ENCODE measurements at regions not wholly inside any gene's neighbourhood (a gene's known extent, or its start where the extent isn't known, plus 50 kb on each side); places are given as distances from the start of the nearest gene placed in this dataset.

DNA sequence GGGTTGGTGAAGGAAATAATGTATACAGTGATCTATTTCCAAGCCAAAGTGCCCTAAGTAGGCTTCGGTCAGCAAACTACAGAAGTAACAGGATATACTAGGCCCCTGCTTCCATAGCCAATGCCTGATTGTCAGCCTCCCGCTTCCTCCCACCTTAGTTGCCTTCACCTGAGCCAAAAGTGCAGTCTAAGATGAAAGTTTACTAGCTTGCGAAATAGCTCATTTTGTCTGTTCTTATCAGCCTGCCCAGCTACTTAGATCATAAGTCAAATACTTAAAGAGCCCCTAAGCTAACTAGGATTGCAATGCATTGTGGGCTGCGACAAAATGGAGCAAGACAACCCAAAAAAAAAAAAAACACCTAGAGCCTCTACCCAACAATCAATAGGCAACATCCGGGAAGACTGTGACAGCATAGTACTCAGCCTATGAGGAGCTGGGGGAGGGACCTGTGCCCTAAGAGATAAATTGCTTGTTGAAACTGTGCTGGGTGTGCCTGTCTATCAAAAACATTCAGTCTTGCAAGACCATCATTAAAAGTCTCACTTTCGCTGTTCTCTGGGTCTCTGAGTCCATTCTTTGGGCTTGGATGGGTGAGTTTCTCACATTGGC is 454.7 kb upstream of the TSHZ3 start:
- TF ChIP-seq, protein P1, sequence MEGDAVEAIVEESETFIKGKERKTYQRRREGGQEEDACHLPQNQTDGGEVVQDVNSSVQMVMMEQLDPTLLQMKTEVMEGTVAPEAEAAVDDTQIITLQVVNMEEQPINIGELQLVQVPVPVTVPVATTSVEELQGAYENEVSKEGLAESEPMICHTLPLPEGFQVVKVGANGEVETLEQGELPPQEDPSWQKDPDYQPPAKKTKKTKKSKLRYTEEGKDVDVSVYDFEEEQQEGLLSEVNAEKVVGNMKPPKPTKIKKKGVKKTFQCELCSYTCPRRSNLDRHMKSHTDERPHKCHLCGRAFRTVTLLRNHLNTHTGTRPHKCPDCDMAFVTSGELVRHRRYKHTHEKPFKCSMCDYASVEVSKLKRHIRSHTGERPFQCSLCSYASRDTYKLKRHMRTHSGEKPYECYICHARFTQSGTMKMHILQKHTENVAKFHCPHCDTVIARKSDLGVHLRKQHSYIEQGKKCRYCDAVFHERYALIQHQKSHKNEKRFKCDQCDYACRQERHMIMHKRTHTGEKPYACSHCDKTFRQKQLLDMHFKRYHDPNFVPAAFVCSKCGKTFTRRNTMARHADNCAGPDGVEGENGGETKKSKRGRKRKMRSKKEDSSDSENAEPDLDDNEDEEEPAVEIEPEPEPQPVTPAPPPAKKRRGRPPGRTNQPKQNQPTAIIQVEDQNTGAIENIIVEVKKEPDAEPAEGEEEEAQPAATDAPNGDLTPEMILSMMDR (IDR thresholded peaks at IDR 0.05) = no peak
- intact Hi-C loops (cut with DNase I) = no loop called here
- ATAC-seq (peak; percentile 82), DNase-seq (peak in 2 of 4 donors; percentile 36 to 44)
- Histone ChIP-seq H3K4me1 (no peaks in the 10 kb centered on the region), H3K27me3 (no peaks in the 10 kb centered on the region), H3K27ac (peak overlapping the region in 1 of 2 donors; percentile 13), H3K36me3 (no peaks in the 10 kb centered on the region), H3K9me3 (no peaks in the 10 kb centered on the region), H3K4me3 (no peak overlapping the region)

DNA sequence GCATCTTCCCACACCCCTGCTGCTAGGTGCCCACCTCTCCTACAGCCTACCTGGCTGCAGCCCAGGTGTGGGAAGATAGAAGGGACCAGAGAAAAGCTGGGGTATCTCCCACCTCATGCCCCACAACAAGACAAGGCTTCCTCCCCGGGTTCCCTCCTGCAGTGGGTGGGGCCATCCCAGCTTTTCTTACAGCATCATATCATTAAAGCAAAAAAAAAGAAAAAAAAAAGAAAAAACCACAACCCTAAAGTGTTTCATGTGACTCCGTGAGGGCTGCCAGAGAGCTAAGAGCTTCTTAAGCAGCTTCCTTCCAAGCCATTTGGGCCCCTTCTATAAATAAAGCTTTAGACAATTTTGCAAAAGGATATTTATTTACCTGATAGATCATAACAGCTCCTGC is 455.4 kb upstream of the TSHZ3 start:
- TF ChIP-seq, protein P1 (IDR thresholded peaks at IDR 0.05) = no peak
- Histone ChIP-seq H3K36me3 (no peaks in the 10 kb centered on the region), H3K27me3 (no peaks in the 10 kb centered on the region), H3K27ac (peak overlapping the region in 1 of 2 donors; percentile 13), H3K4me1 (no peaks in the 10 kb centered on the region), H3K9me3 (no peaks in the 10 kb centered on the region), H3K4me3 (no peak overlapping the region)
- DNase-seq (peak in 1 of 4 donors; percentile 46), ATAC-seq (peak; percentile 55)
- intact Hi-C loops (cut with DNase I) = no loop called here

DNA sequence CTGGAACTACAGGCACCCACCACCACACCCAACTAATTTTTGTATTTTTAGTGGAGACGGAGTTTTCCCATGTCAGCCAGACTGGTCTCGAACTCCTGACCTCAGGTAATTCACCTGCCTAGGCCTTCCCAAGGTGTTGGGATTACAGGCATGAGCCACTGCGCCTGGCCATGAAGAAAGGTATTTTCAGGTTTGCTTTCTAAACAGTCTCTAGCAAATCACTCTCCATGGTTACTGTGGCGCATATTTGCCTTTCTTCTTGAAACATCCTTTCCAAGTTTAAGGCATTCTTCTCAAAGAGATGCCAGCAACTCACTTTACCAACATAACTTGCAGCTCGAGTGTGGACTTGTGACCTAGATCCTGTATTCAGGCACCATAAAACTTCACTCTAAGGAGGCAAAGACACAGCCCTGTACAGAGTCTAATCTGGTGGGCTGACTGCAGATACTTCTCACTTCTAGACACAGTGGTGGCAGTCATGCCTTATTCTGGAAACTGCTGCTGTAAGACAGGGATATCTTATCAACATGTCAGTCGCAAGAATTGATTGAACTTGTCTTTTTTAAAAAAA is 461.4 kb upstream of the TSHZ3 start:
- ATAC-seq (peak; percentile 72), DNase-seq (no peak)
- TF ChIP-seq, protein P1 (IDR thresholded peaks at IDR 0.05) = no peak
- Histone ChIP-seq H3K4me3 (no peak overlapping the region), H3K9me3 (no peaks in the 10 kb centered on the region), H3K27me3 (no peaks in the 10 kb centered on the region), H3K27ac (no peak overlapping the region), H3K36me3 (no peaks in the 10 kb centered on the region), H3K4me1 (no peaks in the 10 kb centered on the region)
- intact Hi-C loops (cut with DNase I) = no loop called here

DNA sequence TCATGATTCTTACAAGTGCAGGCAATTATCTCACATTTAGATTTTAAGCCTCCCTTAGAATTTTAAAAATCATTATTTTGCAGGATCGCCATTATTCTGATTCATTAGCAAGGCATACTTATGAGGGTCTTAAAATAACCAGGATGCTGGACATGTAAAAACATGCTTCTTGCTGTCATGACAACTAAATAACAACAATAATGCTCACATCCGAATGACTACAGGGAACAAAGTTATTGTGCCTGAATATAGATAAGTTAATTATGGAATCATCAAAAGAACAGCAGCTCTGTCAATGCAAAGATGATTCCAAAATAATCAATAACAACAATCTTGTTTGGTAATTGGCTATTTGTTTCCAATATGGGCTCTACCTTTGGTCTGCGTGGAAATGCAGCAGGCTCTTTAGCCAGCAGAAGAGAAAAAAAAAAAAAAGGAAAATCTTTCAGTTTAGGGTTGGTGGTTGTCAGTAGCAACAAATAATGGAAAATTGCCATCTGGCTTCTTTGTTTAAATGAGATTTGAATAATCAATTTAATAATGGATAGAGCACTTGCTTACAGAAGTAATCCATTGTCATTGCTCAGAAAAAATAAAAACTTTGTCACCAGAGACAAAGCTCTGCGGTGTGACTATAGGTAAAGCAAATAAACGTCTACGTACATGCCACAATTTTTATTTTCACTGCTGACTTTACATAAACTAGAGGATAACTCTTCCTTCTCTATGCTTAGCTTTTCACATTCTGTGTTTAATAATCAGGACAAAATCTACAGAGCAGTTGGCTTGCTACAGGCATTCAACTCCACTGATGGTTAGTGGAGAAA is 468.9 kb upstream of the TSHZ3 start:
- H3K9me3 ChIP-seq = no peaks in the 10 kb centered on the region
- H3K27ac ChIP-seq = no peak overlapping the region
- TF ChIP-seq, protein P1 (IDR thresholded peaks at IDR 0.05) = no peak
- H3K4me3 ChIP-seq = no peak overlapping the region
- H3K27me3 ChIP-seq = no peaks in the 10 kb centered on the region
- no peaks in the 10 kb centered on the region for H3K36me3 ChIP-seq
- intact Hi-C loops (cut with DNase I) = no loop called here
- no peaks in the 10 kb centered on the region for H3K4me1 ChIP-seq
- peak in 1 of 4 donors; percentile 46 for DNase-seq
- ATAC-seq = no peak

DNA sequence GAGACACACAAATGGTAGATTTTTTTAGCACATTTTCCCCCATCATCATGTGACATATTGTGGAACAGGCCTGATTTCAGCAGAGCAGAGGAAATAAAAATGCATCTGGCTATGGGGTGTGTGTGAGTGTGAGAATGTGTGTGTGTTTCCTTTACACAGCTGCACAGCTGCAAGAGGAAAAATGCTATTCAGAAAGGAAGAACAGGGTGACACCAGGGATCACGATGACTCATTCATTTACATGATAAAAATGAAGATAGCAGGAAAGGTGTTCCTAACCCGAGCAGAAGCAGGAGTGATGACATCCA is 469.5 kb upstream of the TSHZ3 start:
- DNase-seq = peak in 2 of 4 donors; percentile 53 to 68
- no peak overlapping the region for H3K4me3 ChIP-seq
- H3K9me3 ChIP-seq = no peaks in the 10 kb centered on the region
- no peaks in the 10 kb centered on the region for H3K36me3 ChIP-seq
- peak; percentile 36 for ATAC-seq
- intact Hi-C loops (cut with DNase I) = no loop called here
- no peaks in the 10 kb centered on the region for H3K4me1 ChIP-seq
- no peaks in the 10 kb centered on the region for H3K27me3 ChIP-seq
- TF ChIP-seq, protein P1 (IDR thresholded peaks at IDR 0.05) = no peak
- H3K27ac ChIP-seq = no peak overlapping the region
